ENCODE measurements at regions not wholly inside any gene's neighbourhood (a gene's known extent, or its start where the extent isn't known, plus 50 kb on each side); places are given as distances from the start of the nearest gene placed in this dataset.

DNA sequence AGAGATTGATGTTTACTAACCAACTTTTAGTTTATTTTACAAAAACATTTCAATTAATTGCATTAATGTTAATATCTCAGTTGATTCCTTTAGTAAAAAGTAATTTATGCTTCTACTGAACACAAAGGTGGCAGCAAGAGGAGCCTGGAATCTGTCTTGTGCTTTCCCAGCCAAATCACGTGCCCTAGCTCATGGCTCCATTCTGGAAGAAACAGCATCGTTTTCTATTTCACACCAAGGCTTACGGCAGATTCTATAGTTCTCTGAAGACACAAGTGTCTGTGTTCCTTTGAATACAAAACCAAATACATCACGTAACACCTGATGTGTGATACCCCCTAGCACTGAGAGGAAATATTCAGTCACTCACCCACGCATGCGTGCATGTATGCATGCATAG, 346.1 kb upstream of the MIR17HG start:
- TF ChIP-seq CTCF (IDR thresholded peaks at IDR 0.05) (no peak), POLR2A (IDR thresholded peaks at IDR 0.05; ENCODE audit: low read length) (no peak), EHMT2 (IDR thresholded peaks at IDR 0.05; ENCODE audit: low read depth) (no peak), PHF8 (IDR thresholded peaks at IDR 0.05; ENCODE audit: borderline replicate concordance, low read depth) (no peak), REST (IDR thresholded peaks at IDR 0.05) (no peak), MYC (IDR thresholded peaks at IDR 0.05; ENCODE audit: borderline replicate concordance, low read length) (no peak), KDM1A (IDR thresholded peaks at IDR 0.05; ENCODE audit: low read depth) (no peak), RAD21 (conservative IDR thresholded peaks at IDR 0.05 in 1 of 2, IDR thresholded peaks at IDR 0.05 in 1 of 2) (no peak), KDM5A (IDR thresholded peaks at IDR 0.05) (no peak), RNF2 (IDR thresholded peaks at IDR 0.05; ENCODE audit: borderline replicate concordance, low read depth) (no peak)
